HG02981 (cell line): ENCODE measurements at regions not wholly inside any gene's neighbourhood (a gene's known extent, or its start where the extent isn't known, plus 50 kb on each side); places are given as distances from the start of the nearest gene placed in this dataset.

Source experiments
- ATAC-seq: cut with Tn5 transposase; IDR thresholded peaks from one replicate; pipeline ENCODE4 v1.9.1; 2021; ENCODE audit warnings: mild to moderate bottlenecking, moderate library complexity; ENCODE audit not compliant: unreplicated experiment

- ATAC-seq: no peak
Measured at GRCh38 chr7:155201325-155202087, 96.2 kb upstream of the INSIG1 start.

- ATAC-seq: no peak
Measured at GRCh38 chr7:155202106-155202871, 95.4 kb upstream of the INSIG1 start.

GRCh38 chr7:155203059-155203881, 94.4 kb upstream of the INSIG1 start:
- no peak for ATAC-seq

GRCh38 chr7:155203882-155204691, 93.6 kb upstream of the INSIG1 start:
- no peak for ATAC-seq

- no peak for ATAC-seq
Measured at GRCh38 chr7:155204744-155205367, 92.8 kb upstream of the INSIG1 start.

GRCh38 chr7:155205368-155206317, 92.0 kb upstream of the INSIG1 start:
- ATAC-seq: peak; percentile 84

GRCh38 chr7:155206318-155207020, 91.2 kb upstream of the INSIG1 start:
- ATAC-seq: peak; percentile 40

- no peak for ATAC-seq
Measured at GRCh38 chr7:155207326-155208002, 90.2 kb upstream of the INSIG1 start.

GRCh38 chr7:155208681-155209477, 88.8 kb upstream of the INSIG1 start:
- ATAC-seq: no peak

- ATAC-seq: no peak
Measured at GRCh38 chr7:155209478-155210319, 88.0 kb upstream of the INSIG1 start.

GRCh38 chr7:155210356-155210755, 87.3 kb upstream of the INSIG1 start:
- no peak for ATAC-seq

- no peak for ATAC-seq
Measured at GRCh38 chr7:155211173-155211572, 86.5 kb upstream of the INSIG1 start.

- no peak for ATAC-seq
Measured at GRCh38 chr7:155211761-155212160, 85.9 kb upstream of the INSIG1 start.

GRCh38 chr7:155212301-155213015, 85.2 kb upstream of the INSIG1 start:
- ATAC-seq: no peak

- ATAC-seq: no peak
Measured at GRCh38 chr7:155213385-155213784, 84.3 kb upstream of the INSIG1 start.
